GM12872 (cell line): ENCODE measurements at regions not wholly inside any gene's neighbourhood (a gene's known extent, or its start where the extent isn't known, plus 50 kb on each side); places are given as distances from the start of the nearest gene placed in this dataset.

ENCODE experiments used
- CTCF ChIP-seq: IDR thresholded peaks from 3 replicates; pipeline ENCODE4 v1.5.1; 2011; ENCODE audit warnings: low read depth, mild to moderate bottlenecking, low read length, moderate library complexity; ENCODE audit not compliant: insufficient read depth

- no peak for TF ChIP-seq CTCF
Measured at GRCh38 chr3:87359025-87359424, 82.6 kb upstream of the POU1F1 start.

- no peak for TF ChIP-seq CTCF
Measured at GRCh38 chr3:87358066-87358465, 81.7 kb upstream of the POU1F1 start.

GRCh38 chr3:87354398-87354797 is 78.0 kb upstream of the POU1F1 start:
- no peak for TF ChIP-seq CTCF

- no peak for TF ChIP-seq CTCF
Measured at GRCh38 chr3:87351937-87352336, 75.6 kb upstream of the POU1F1 start.

GRCh38 chr3:87350367-87351199 is 74.2 kb upstream of the POU1F1 start:
- TF ChIP-seq CTCF: peak; percentile 81

GRCh38 chr3:87349833-87350232 is 73.4 kb upstream of the POU1F1 start:
- no peak for TF ChIP-seq CTCF

- TF ChIP-seq CTCF: no peak
Measured at GRCh38 chr3:87336761-87337160, 60.4 kb upstream of the POU1F1 start.
